Smooth muscle cell (in vitro differentiated cells): ENCODE measurements at regions not wholly inside any gene's neighbourhood (a gene's known extent, or its start where the extent isn't known, plus 50 kb on each side); places are given as distances from the start of the nearest gene placed in this dataset.

Experiments
- DNase-seq: peaks from one replicate; lab custom pipeline; 2025; ENCODE audit not compliant: unreplicated experiment; lab: John Stamatoyannopoulos, UW
- H2AFZ ChIP-seq: fragments of 200-600 bp; sonication (generic); 2 replicates; pipeline ENCODE4 v1.6.0; 2016; ENCODE audit warnings: antibody characterized with exemption, low read depth, mild to moderate bottlenecking
- H3F3A ChIP-seq: fragments of 200-600 bp; sonication (generic); 2 replicates; pipeline ENCODE4 v1.6.0; 2017; ENCODE audit warnings: antibody characterized with exemption, low read depth
- H3K27ac ChIP-seq: fragments of 200-600 bp; sonication (generic); 2 replicates; pipeline ENCODE4 v1.5.1; 2016; ENCODE audit warnings: low read depth, mild to moderate bottlenecking
- H3K27me3 ChIP-seq: fragments of 200-600 bp; sonication (generic); 2 replicates; pipeline ENCODE4 v1.6.1; 2016; ENCODE audit warnings: low read depth, mild to moderate bottlenecking
- H3K36me3 ChIP-seq: fragments of 200-600 bp; sonication (generic); 2 replicates; pipeline ENCODE4 v1.5.1; 2016; ENCODE audit warnings: low read depth
- H3K4me1 ChIP-seq: fragments of 200-600 bp; sonication (generic); 2 replicates; pipeline ENCODE4 v1.5.1; 2016; ENCODE audit warnings: low read depth
- H3K4me2 ChIP-seq: fragments of 200-600 bp; sonication (generic); 2 replicates; pipeline ENCODE4 v1.6.0; 2016; ENCODE audit warnings: mild to moderate bottlenecking
- H3K4me3 ChIP-seq: fragments of 200-600 bp; sonication (generic); 2 replicates; pipeline ENCODE4 v1.5.1; 2016; ENCODE audit warnings: mild to moderate bottlenecking
- H3K79me2 ChIP-seq: fragments of 200-600 bp; sonication (generic); 2 replicates; pipeline ENCODE4 v1.6.0; 2016; ENCODE audit warnings: low read depth, mild to moderate bottlenecking
- H3K9ac ChIP-seq: fragments of 200-600 bp; sonication (generic); 2 replicates; pipeline ENCODE4 v1.6.0; 2016; ENCODE audit warnings: low read depth
- H3K9me3 ChIP-seq: fragments of 200-600 bp; sonication (generic); replicated peaks from 2 replicates; pipeline ENCODE4 v1.5.1; 2016; ENCODE audit warnings: low read depth
- H4K20me1 ChIP-seq: fragments of 200-600 bp; sonication (generic); 2 replicates; pipeline ENCODE4 v1.6.0; 2016; ENCODE audit warnings: low read depth
- WGBS: methylation state at CpG from one replicate; pipeline ENCODE4 v1.1.7; 2016; ENCODE audit warnings: low lambda C conversion rate; 5-methylcytosine and 5-hydroxymethylcytosine counted together
- TF ChIP-seq, protein P1 (sequence below): fragments of 200-600 bp; sonication (generic); IDR thresholded peaks from 2 replicates; pipeline ENCODE4 v1.5.1; 2017; ENCODE audit warnings: borderline replicate concordance, mild to moderate bottlenecking, antibody characterized with exemption; ENCODE audit not compliant: insufficient read depth, poor library complexity, severe bottlenecking

DNA sequence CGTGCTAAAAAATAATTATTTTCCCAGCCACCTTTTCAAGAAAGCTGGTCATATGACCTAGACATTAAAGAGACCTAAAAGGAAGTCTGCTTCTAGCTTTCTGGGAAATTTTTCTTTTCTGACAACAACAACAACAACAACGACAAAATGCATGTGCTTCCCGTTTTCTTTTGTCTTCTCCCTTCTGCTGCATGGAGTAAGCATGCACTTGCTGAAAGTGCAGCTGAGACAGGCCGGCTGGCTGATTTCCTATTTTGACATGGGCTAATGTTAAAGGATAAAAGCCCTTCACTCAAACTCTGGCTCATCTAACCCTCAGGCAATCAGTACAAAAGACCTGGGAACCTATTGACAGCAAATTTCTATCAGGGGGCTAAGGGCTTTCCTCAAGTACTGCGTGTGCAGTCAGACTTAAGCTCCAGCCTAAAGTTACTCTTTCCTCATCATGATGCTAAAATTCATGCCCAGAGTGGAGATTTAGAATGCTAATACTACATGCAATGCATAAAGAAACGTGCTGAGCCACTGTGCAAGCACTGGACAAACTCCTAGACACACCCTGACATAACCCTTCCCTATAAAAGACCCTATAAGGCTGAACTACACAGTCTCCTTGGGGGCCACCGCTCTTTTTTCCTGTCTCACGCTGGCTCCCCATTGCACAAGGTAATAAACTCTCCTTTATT is 811.1 kb downstream of the UQCRFS1 start:
- TF ChIP-seq, protein P1, sequence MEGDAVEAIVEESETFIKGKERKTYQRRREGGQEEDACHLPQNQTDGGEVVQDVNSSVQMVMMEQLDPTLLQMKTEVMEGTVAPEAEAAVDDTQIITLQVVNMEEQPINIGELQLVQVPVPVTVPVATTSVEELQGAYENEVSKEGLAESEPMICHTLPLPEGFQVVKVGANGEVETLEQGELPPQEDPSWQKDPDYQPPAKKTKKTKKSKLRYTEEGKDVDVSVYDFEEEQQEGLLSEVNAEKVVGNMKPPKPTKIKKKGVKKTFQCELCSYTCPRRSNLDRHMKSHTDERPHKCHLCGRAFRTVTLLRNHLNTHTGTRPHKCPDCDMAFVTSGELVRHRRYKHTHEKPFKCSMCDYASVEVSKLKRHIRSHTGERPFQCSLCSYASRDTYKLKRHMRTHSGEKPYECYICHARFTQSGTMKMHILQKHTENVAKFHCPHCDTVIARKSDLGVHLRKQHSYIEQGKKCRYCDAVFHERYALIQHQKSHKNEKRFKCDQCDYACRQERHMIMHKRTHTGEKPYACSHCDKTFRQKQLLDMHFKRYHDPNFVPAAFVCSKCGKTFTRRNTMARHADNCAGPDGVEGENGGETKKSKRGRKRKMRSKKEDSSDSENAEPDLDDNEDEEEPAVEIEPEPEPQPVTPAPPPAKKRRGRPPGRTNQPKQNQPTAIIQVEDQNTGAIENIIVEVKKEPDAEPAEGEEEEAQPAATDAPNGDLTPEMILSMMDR = no peak
- no peak overlapping the region for H3K4me2 ChIP-seq
- no peak overlapping the region for H3K4me3 ChIP-seq
- no peaks in the 10 kb centered on the region for H3K9me3 ChIP-seq
- DNase-seq = no peak
- H4K20me1 ChIP-seq = no peaks in the 10 kb centered on the region
- WGBS = 81% methylated on average over 8 of the region's 8 CpGs
- no peaks in the 10 kb centered on the region for H3K27me3 ChIP-seq
- no peaks in the 10 kb centered on the region for H3K36me3 ChIP-seq
- no peaks in the 10 kb centered on the region for H3F3A ChIP-seq
- H3K9ac ChIP-seq = no peak overlapping the region
- no peak overlapping the region for H2AFZ ChIP-seq
- no peaks in the 10 kb centered on the region for H3K79me2 ChIP-seq
- H3K27ac ChIP-seq = no peak overlapping the region
- H3K4me1 ChIP-seq = no peaks in the 10 kb centered on the region

DNA sequence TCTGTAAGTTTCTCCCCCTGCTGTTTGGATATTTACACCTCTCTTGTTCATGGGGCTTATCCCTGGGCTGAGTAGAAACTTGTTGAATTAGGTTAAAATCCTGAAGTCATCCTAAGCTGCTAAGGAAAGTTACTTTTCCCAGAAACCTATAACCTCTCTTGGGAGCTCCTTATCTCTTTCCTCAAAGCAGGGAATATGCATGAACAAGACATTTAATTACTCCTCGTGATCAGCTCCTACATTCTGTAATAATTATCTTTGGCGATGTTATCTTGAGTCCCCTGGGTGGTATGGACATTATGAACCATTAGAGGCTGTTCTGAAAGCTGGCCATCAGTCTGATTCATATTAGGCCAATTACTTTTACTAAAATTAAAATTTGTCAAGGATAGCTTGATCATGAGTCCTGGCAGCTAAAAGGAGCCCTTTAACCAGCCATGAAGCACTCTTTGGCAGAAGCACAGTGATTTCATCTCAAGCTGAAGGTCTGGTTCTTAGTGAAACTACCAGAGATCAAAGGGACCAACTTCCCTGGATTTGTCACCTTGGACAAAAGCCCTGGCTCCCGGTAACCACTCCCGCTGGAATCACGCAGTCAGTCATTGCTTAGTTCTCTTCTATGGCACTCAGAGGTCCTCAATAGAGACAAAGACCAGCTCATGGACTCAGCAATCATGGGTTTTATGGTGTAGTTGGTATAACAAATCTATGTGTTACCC is 811.8 kb downstream of the UQCRFS1 start:
- 68% methylated on average over 5 of the region's 5 CpGs for WGBS
- no peak overlapping the region for H3K4me2 ChIP-seq
- H3K4me3 ChIP-seq = no peak overlapping the region
- H2AFZ ChIP-seq = no peak overlapping the region
- H3K27ac ChIP-seq = no peak overlapping the region
- H3F3A ChIP-seq = no peaks in the 10 kb centered on the region
- no peaks in the 10 kb centered on the region for H3K36me3 ChIP-seq
- no peak overlapping the region for H3K9ac ChIP-seq
- TF ChIP-seq, protein P1 = no peak
- no peak for DNase-seq
- no peaks in the 10 kb centered on the region for H3K27me3 ChIP-seq
- H3K4me1 ChIP-seq = no peaks in the 10 kb centered on the region
- H4K20me1 ChIP-seq = no peaks in the 10 kb centered on the region
- H3K79me2 ChIP-seq = no peaks in the 10 kb centered on the region
- no peaks in the 10 kb centered on the region for H3K9me3 ChIP-seq

DNA sequence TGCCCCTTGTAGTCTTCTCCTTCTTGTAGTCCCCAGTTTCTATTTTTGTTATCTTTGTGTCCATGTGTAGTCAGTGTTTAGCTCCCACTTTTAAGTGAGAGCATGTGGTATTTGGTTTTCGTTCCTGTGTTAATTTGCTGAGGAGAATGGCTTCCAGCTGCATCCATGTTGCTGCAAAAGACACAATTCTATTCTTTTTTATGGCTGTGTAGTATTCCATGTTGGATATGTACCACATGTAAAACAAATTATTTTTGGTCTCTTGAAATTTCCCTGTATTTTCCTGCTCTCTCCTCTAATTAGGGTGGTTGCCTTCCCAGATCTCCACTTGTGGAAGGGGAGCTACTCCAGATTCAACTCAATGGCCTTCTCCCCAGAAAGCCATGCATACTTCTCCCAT is 813.8 kb downstream of the UQCRFS1 start:
- no peaks in the 10 kb centered on the region for H3K36me3 ChIP-seq
- H3K27me3 ChIP-seq = no peaks in the 10 kb centered on the region
- no peaks in the 10 kb centered on the region for H4K20me1 ChIP-seq
- no peak overlapping the region for H3K27ac ChIP-seq
- H3K4me3 ChIP-seq = no peak overlapping the region
- H3K4me2 ChIP-seq = no peak overlapping the region
- WGBS = 85% methylated on average over 1 of the region's 1 CpG
- H3K4me1 ChIP-seq = no peaks in the 10 kb centered on the region
- TF ChIP-seq, protein P1 = no peak
- no peaks in the 10 kb centered on the region for H3K79me2 ChIP-seq
- no peak overlapping the region for H2AFZ ChIP-seq
- no peak overlapping the region for H3K9ac ChIP-seq
- H3F3A ChIP-seq = no peaks in the 10 kb centered on the region
- H3K9me3 ChIP-seq = no peaks in the 10 kb centered on the region
- no peak for DNase-seq
